Psoas muscle (tissue), 7 donors: ENCODE measurements at regions not wholly inside any gene's neighbourhood (a gene's known extent, or its start where the extent isn't known, plus 50 kb on each side); places are given as distances from the start of the nearest gene placed in this dataset.

Experiments used
- ATAC-seq, 4 donors: fragments of 200-7000 bp; cut with Tn5 transposase; one replicate each; pipeline ENCODE4 v1.9.1; 2020; ENCODE audit warnings: moderate library complexity in 3 of 4, mild to moderate bottlenecking in 2 of 4
- DNase-seq, 2 donors: peaks; one replicate each; pipeline ENCODE4 v3.0.0-alpha.2; 2020
- H3K27ac ChIP-seq: fragments of 200-600 bp; one replicate; pipeline ENCODE4 v1.8.0; 2022
- H3K27me3 ChIP-seq, 3 donors: fragments of 200-600 bp in 1 of 3; one replicate each; pipeline versions ENCODE4 v1.6.1 to v1.8.0; 2013 to 2022; ENCODE audit warnings: low read length in 2 of 3, mild to moderate bottlenecking in 2 of 3, moderate library complexity in 1 of 3; ENCODE audit not compliant: insufficient read depth in 3 of 3
- H3K36me3 ChIP-seq, 2 donors: fragments of 200-600 bp in 1 of 2; one replicate each; pipeline versions ENCODE4 v1.6.1 to v1.8.0; 2013 to 2022; ENCODE audit warnings: low read depth in 1 of 2, mild to moderate bottlenecking in 1 of 2, moderate library complexity in 1 of 2; ENCODE audit not compliant: insufficient read depth in 1 of 2
- H3K4me1 ChIP-seq: fragments of 200-600 bp; one replicate; pipeline ENCODE4 v1.8.0; 2022
- H3K4me3 ChIP-seq: fragments of 200-600 bp; one replicate; pipeline ENCODE4 v1.8.0; 2022; ENCODE audit warnings: mild to moderate bottlenecking
- H3K9me3 ChIP-seq: fragments of 200-600 bp; one replicate; pipeline ENCODE4 v1.8.0; 2022
- WGBS, 3 donors: extraction: QIAGEN DNeasy Blood & Tissue Kit; methylation state at CpG; one replicate each; pipeline versions ENCODE4 v1.1.6 to v1.1.7; 2013; 5-methylcytosine and 5-hydroxymethylcytosine counted together
- intact Hi-C, 2 donors: fragments of 100-400 bp; cut with DNase I; formaldehyde crosslinking; loops; one replicate each; pipeline versions ENCODE4 v1.11.0 to v1.14.2; 2022
- TF ChIP-seq, protein P1 (sequence below): fragments of 200-600 bp; IDR thresholded peaks from one replicate; pipeline ENCODE4 v1.8.0; 2022; ENCODE audit warnings: antibody characterized with exemption
- donor health status: healthy with polysubstance abuse.
- donor health status: DM: no; HTN: no; CAD: no; lungs with moderate emphysema.
- donor health status: Bipolar disorder and iron deficiency.
- donor health status: healthy.
- donor health status: DM: yes; HTN: yes; CAD: no.
- donor health status: DM: no; HTN: no; CAD: no.
- donor health status: DM: yes; HTN: yes; CAD: no.

DNA sequence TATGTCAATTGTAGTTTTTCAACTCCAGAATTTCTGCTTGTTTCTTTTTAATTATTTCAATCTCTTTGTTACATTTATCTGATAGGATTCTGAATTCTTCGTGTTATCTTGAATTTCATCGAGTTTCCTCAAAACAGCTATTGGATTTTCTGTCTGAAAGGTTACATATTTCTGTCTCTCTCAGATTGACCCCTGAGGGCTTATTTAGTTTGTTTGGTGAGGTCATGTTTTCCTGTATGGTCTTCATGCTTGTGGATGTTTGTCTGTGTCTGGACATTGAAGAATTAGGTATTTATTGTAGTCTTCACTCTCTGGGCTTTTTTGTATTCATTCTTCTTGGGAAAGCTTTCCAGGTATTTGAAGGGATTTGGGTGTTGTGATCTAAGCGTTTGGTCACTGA, 85.6 kb downstream of the SNAPC1 start:
- no peaks in the 10 kb centered on the region for H3K4me1 ChIP-seq
- no peaks in the 10 kb centered on the region for H3K9me3 ChIP-seq
- no peaks in the 10 kb centered on the region for H3K36me3 ChIP-seq
- DNase-seq (no peak), ATAC-seq (no peak)
- intact Hi-C loops = no loop called here
- H3K4me3 ChIP-seq = no peak overlapping the region
- WGBS, 3 donors = 86 to 91% (median 87%) methylated on average over 3 of the region's 3 CpGs
- H3K27ac ChIP-seq = no peak overlapping the region
- peaks cover 0 to 6% (median 4%) of the 10 kb centered on the region in 3 donors for H3K27me3 ChIP-seq
- TF ChIP-seq, protein P1, sequence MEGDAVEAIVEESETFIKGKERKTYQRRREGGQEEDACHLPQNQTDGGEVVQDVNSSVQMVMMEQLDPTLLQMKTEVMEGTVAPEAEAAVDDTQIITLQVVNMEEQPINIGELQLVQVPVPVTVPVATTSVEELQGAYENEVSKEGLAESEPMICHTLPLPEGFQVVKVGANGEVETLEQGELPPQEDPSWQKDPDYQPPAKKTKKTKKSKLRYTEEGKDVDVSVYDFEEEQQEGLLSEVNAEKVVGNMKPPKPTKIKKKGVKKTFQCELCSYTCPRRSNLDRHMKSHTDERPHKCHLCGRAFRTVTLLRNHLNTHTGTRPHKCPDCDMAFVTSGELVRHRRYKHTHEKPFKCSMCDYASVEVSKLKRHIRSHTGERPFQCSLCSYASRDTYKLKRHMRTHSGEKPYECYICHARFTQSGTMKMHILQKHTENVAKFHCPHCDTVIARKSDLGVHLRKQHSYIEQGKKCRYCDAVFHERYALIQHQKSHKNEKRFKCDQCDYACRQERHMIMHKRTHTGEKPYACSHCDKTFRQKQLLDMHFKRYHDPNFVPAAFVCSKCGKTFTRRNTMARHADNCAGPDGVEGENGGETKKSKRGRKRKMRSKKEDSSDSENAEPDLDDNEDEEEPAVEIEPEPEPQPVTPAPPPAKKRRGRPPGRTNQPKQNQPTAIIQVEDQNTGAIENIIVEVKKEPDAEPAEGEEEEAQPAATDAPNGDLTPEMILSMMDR = no peak

DNA sequence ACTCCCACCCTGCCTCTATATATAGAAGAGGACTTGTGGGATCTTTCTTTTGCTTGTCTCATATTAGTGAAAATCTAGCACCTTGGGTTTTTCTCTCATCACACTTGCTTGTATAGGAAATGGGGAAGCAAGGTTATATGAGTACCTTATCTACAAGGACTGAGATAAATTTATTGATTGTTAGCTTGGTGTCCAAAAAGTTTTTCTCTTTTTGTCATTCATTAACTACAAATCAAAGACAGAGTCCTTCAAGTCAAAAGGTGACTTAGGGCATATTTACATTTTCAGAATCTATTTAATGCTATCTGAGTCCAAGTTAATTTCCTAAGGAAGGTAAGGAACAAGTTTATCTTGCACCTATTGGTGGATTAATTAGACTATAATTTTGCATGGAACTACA, 92.7 kb downstream of the SNAPC1 start:
- Histone ChIP-seq H3K36me3 (no peaks in the 10 kb centered on the region), H3K9me3 (no peaks in the 10 kb centered on the region), H3K4me1 (no peaks in the 10 kb centered on the region), H3K27me3 (peaks cover 0 to 5% (median 0%) of the 10 kb centered on the region in 3 donors), H3K27ac (no peak overlapping the region), H3K4me3 (no peak overlapping the region)
- DNase-seq = no peak
- ATAC-seq = no peak
- intact Hi-C loops = no loop called here
- TF ChIP-seq, protein P1 = no peak

DNA sequence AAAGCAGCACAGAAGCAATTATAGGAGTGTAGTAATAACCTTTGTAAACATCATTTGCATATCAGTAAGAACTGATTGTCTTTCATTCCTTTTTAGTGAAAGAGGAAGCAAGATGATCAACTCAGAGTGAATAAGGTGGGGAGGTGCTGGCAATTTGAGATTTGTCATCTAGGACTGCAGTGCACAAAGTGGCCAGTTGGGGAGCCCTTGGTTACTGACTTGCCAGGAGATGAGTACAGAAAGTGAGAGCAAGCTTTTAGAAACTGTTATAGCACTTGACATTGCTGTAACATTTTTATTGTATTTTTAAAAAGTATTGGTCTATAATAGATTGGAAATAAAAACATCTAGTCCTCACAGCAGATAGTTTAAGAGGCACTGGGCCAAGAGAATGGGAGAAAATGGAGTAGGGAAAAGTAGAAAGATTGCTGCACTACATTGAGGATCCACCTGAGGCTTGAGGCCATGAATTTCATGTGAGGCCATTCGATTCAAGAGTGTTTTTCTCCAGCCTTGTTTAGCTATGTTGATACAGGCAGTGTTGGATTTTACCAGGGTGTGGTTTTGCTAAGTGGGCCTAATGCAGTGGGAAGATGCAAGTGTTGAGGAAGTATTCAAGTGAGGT, 98.2 kb downstream of the SNAPC1 start:
- Histone ChIP-seq H3K36me3 (no peaks in the 10 kb centered on the region), H3K4me1 (no peaks in the 10 kb centered on the region), H3K27me3 (peaks cover 0 to 5% (median 0%) of the 10 kb centered on the region in 3 donors), H3K4me3 (no peak overlapping the region), H3K27ac (no peak overlapping the region), H3K9me3 (no peaks in the 10 kb centered on the region)
- no peak for DNase-seq
- ATAC-seq = no peak
- WGBS, 3 donors = 53 to 63% (median 63%) methylated on average over 1 of the region's 1 CpG
- intact Hi-C loops = no loop called here
- TF ChIP-seq, protein P1 = peak; percentile 42

DNA sequence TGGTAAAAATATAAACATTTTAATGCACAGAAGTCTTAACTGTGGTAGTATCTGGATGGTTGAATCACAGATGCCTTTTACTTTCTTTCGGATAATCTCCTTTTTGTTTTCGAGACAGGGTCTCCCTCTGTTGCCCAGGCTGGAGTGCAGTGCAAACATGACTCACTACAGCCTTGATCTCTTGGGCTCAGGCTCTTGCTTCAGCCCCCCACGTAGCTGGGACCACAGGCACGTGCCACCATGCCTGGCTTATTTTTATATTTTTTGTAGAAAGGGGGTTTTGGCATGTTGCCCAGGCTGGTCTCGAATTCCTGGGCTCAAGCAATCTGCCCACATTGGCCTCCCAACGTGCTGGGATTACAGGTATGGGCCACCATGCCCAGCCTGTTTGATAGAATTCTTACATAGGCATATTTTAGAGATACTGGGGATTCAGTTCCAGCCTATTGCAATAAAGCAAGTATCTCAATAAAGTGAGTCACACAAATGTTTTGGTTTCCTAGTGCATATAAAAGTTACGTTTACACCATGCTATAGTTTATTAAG, 99.2 kb downstream of the SNAPC1 start:
- ATAC-seq = no peak
- no peak for DNase-seq
- Histone ChIP-seq H3K27ac (no peak overlapping the region), H3K9me3 (no peaks in the 10 kb centered on the region), H3K27me3 (peaks cover 0 to 5% (median 0%) of the 10 kb centered on the region in 3 donors), H3K4me3 (no peak overlapping the region), H3K36me3 (no peaks in the 10 kb centered on the region), H3K4me1 (no peaks in the 10 kb centered on the region)
- intact Hi-C loops = no loop called here
- TF ChIP-seq, protein P1 = no peak
- 53 to 58% (median 58%) methylated on average over 7 of the region's 7 CpGs for WGBS, 3 donors
